Activated naive CD4-positive, alpha-beta T cell treated with anti-CD3 and anti-CD28 coated beads, Interleukin-2, amount 10 ng/mL, durations not matched to agents 7 days and 5 days (primary cell): ENCODE measurements at regions not wholly inside any gene's neighbourhood (a gene's known extent, or its start where the extent isn't known, plus 50 kb on each side); places are given as distances from the start of the nearest gene placed in this dataset.
"Not testable (repeated sequence)": the region's sequence is repeated elsewhere in the genome, so short reads cannot be mapped to it uniquely, and the experiment has no call there.

Source experiments
- CTCF ChIA-PET: fragments of 350-600 bp; sonication (Branson Sonifier 250); formaldehyde crosslinking; loops from one replicate; lab custom pipeline; 2021; ENCODE audit warnings: antibody characterized with exemption; lab: Charles Lee
- DNase-seq: peaks from one replicate; pipeline ENCODE4 v3.0.0-alpha.2; 2020
- H3K27ac Mint-ChIP-seq: one replicate; pipeline ENCODE4 v1.8.0; 2021; ENCODE audit warnings: mild to moderate bottlenecking, moderate library complexity, mixed read lengths
- H3K27me3 Mint-ChIP-seq: one replicate; pipeline ENCODE4 v1.8.0; 2021; ENCODE audit warnings: mild to moderate bottlenecking, mixed read lengths
- H3K36me3 Mint-ChIP-seq: one replicate; pipeline ENCODE4 v1.8.0; 2021; ENCODE audit warnings: mixed read lengths
- H3K4me1 Mint-ChIP-seq: one replicate; pipeline ENCODE4 v1.8.0; 2021; ENCODE audit warnings: mixed read lengths
- H3K4me3 Mint-ChIP-seq: one replicate; pipeline ENCODE4 v1.8.0; 2021; ENCODE audit warnings: mild to moderate bottlenecking, moderate library complexity, mixed read lengths
- H3K9me3 Mint-ChIP-seq: one replicate; pipeline ENCODE4 v1.8.0; 2021; ENCODE audit warnings: mixed read lengths

DNA sequence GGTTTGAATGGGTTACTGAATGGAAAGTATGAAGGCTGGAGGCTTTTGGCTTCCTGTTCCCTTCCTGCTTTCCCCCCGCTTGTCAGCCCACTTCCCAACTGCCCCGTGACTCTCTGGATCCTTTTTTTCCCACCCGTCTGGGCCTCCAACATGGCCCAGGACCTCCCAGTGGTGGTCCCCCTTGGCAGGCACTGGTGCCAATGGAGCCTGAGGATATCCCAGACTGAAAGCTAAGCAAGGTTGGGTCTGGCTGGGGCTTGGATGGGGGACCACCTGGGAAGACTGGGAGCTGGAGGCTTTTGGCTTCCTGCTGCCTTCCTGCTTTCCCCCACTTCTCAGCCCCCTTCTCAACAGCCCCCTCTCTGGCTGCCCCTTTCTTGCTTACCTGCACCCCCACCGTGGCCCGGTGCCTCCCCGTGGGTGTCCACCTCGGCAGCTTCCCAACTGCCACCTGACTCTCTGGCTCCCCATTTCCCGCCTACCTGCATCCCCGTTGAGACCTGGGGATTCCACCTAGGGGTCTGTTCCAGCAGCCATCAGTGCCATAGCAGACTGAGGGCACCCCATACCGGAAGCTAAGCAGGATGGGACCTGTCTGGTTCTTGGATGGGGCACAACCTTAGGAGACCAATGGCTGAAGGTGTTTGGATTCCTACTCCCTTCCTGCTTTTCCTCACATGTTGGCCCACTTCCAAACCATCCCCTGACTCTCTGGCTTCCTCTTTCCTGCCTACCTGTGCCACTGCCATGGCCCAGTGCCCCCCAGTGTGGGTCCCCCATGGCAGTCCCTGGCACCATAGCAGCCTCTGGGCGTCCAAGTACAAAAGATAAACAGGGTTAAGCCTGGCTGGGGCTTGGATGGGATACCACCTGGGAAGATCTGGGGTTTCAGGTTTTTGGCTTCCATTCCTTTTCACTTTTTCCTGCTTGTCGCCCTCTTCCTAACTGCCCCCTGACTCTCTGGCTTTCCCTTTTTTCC lies 2295.3 kb downstream of the TP53TG3F start:
- H3K4me3 Mint-ChIP-seq = no peak overlapping the region
- H3K36me3 Mint-ChIP-seq = no peaks in the 10 kb centered on the region
- no peaks in the 10 kb centered on the region for H3K27me3 Mint-ChIP-seq
- H3K27ac Mint-ChIP-seq = no peak overlapping the region
- peaks cover 27% of the 10 kb centered on the region for H3K9me3 Mint-ChIP-seq
- DNase-seq = no peak
- no peaks in the 10 kb centered on the region for H3K4me1 Mint-ChIP-seq
- CTCF ChIA-PET = no interaction called here

DNA sequence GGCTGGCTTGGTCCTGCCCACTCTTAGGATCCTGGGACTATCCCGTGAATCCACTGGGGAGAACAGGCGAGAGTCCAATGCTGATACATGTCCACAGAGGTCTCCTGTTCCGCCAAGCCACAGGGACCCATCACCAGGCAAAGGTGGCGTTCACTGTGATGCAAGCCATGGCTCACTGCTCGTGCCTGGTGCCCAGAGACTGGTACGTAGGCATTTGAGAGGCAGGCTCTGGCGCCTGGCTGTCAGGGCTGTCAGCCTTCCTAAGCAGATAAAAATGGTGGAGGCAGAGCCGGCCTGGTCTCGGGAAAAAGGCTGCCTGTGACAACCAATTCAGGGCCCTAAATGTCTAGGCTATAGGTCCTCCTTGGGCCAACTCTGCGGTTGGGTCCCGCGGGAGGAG lies 2329.0 kb downstream of the TP53TG3F start:
- peaks cover 56% of the 10 kb centered on the region for H3K9me3 Mint-ChIP-seq
- H3K4me1 Mint-ChIP-seq = no peaks in the 10 kb centered on the region
- CTCF ChIA-PET = no interaction called here
- no peak overlapping the region for H3K4me3 Mint-ChIP-seq
- no peaks in the 10 kb centered on the region for H3K27me3 Mint-ChIP-seq
- DNase-seq = no peak
- H3K27ac Mint-ChIP-seq = no peak overlapping the region
- H3K36me3 Mint-ChIP-seq = no peaks in the 10 kb centered on the region

DNA sequence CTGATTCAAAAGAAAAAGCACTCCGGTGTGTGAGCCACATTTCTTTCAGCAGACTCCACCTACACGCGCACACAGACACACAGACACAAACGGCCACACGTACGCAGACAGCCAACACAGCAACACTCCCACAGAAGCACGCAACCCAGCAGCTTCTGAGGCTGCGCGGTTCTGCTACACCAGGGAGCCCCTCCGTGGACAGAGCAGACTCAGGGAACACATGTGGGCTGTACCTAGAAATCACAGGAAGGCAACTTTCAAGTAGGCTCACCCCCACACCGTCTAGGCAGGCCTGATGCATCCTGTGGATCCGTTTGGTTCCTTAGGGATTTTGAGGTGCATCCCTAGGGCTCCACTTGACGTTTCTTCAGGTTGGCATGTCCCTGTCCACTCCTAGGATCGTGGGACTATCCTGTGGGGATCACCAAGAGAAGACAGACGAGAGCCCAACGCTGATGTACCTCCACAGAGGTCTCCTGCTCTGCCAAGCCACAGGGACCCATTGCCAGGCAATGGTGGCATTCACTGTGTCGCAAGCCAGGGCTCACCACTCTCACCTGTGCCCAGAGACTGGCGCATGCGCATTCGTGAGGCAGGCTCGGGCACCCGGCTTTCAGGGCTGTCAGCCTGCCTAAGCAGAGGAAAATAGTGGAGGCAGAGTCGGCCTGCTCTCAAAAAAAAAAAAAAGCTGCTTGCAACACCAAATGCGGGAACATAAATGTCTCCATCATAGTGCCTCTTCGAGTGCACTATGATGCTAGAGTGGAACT lies 2333.3 kb downstream of the TP53TG3F start:
- Mint-ChIP-seq H3K9me3 (peaks cover 40% of the 10 kb centered on the region), H3K4me3 (no peak overlapping the region), H3K36me3 (no peaks in the 10 kb centered on the region), H3K27ac (no peak overlapping the region), H3K4me1 (no peaks in the 10 kb centered on the region), H3K27me3 (no peaks in the 10 kb centered on the region)
- CTCF ChIA-PET = no interaction called here
- no peak for DNase-seq

DNA sequence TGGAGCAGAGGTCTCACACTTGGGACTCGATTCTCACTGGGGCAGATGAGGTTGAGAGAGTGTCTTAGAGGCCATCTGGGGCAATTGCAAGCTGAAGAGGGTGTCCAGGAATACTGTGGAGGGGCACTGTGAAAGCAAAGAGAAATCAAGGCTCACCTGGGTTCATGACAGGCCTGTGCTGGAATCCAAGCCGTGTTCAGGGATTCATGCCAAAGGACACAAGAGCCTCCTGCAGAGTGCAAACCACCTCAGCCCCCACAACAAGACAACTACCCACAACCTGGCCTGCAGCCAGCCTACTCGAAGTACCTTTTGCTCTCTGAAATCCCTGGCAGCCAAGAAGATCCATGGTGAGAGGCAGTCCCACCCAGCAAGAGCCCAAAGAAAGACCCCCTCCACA lies 2334.2 kb downstream of the TP53TG3F start:
- no peak for DNase-seq
- no peaks in the 10 kb centered on the region for H3K27me3 Mint-ChIP-seq
- H3K27ac Mint-ChIP-seq = no peak overlapping the region
- H3K4me1 Mint-ChIP-seq = no peaks in the 10 kb centered on the region
- CTCF ChIA-PET = no interaction called here
- H3K36me3 Mint-ChIP-seq = no peaks in the 10 kb centered on the region
- no peak overlapping the region for H3K4me3 Mint-ChIP-seq
- peaks cover 41% of the 10 kb centered on the region for H3K9me3 Mint-ChIP-seq

DNA sequence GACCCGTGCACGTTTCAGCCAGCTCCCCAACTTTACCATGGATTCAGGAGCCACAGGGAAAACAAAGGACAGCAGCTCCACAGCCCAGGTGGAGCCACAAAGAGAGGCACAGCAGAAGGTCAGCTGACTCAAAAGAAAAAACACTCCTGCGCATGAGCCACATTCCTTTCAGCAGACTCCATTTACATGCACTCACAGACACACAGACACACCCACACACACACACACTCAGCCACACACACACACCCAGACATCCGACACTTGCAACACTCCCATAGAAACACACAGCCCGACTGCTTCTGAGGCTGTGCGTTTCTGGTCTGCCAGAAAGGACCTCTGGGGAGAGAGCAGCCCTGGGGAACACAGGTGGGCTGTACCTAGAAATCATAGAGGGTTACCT lies 2335.5 kb downstream of the TP53TG3F start:
- Mint-ChIP-seq H3K9me3 (peaks cover 35% of the 10 kb centered on the region), H3K27me3 (no peaks in the 10 kb centered on the region), H3K27ac (no peak overlapping the region), H3K36me3 (no peaks in the 10 kb centered on the region), H3K4me3 (no peak overlapping the region), H3K4me1 (no peaks in the 10 kb centered on the region)
- DNase-seq = no peak
- CTCF ChIA-PET = no interaction called here

DNA sequence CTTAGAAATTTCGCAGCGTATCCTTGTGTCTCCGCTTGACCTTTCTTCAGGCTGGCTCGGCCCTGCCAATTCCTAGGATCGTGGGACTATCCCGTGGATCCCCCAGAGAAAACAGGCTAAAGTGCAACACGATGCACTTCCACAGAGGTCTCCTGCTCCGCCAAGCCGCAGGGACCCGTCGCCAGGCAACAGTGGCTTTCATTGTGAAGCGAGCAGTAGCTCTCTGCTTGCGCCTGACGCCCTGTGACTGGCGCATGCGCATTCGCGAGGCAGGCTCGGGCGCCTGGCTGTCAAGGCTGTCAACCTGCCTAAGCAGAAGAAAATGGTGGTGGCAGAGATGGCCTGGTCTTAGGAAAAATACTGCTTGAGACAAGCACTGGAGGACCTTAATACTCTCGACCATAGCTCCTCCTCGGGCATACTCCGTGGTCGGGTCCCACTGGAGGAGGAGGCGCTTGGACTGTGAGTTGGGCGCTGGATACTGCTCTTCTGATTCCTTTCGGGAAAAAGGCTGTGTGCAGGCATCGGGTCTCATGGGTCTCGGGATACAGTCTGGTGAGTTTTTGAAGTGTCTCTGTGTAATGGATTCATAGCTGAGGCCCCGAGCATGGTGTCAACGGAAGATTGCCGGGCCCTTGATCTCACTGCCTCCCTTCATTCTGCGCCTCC lies 2336.1 kb downstream of the TP53TG3F start:
- no peak for DNase-seq
- no peaks in the 10 kb centered on the region for H3K36me3 Mint-ChIP-seq
- no peak overlapping the region for H3K4me3 Mint-ChIP-seq
- no peaks in the 10 kb centered on the region for H3K27me3 Mint-ChIP-seq
- no peaks in the 10 kb centered on the region for H3K4me1 Mint-ChIP-seq
- CTCF ChIA-PET = no interaction called here
- no peak overlapping the region for H3K27ac Mint-ChIP-seq
- peaks cover 35% of the 10 kb centered on the region for H3K9me3 Mint-ChIP-seq

DNA sequence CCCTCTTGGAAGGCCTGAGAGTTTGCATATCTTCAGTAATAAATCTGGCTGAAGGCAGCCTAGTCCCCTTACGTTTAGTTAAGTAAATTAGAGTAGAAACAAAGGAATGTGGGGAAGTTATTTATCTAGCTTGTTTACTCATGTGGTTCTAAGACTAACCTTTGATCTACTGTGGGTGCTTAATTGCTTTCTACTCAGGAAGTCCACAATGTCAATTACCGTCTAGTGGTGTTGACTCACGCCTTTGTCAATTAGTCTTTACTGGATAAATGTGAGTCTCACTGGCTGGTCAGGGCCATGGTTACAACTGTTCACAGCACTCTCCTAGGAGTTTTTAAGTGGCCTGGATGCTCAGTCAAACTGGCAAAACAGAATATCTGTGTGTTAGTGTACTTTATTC lies 2338.4 kb downstream of the TP53TG3F start:
- CTCF ChIA-PET = no interaction called here
- Mint-ChIP-seq H3K36me3 (no peaks in the 10 kb centered on the region), H3K4me1 (no peaks in the 10 kb centered on the region), H3K27me3 (no peaks in the 10 kb centered on the region), H3K27ac (no peak overlapping the region), H3K9me3 (peaks cover 28% of the 10 kb centered on the region), H3K4me3 (no peak overlapping the region)
- DNase-seq = no peak

DNA sequence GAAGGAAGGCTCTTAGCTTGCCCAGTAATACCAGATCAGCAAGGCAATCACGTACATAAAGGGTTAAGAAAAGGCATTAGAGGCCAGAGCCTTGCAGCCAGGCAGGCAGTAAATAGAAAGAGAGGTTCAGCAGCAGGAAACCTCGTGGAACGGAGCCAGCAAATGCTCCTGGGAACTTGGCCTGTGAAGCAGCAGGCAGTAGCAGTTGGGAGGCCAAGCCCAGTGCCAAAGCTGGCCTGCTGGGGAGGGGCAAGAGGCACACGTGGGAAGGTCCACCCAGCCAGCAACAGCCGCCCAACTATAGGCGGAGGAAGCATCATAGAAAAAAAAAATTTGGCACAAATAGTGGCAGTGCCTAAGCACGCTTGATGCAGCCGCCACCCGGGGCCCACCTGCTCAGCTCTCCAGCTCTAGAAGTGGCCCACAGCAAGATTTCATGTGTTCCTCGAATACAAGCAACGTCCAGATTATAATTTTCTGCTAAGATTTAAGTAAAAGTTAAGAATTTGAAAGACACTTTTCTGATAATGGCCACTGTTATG lies 2339.5 kb downstream of the TP53TG3F start:
- Mint-ChIP-seq H3K27me3 (no peaks in the 10 kb centered on the region), H3K36me3 (no peaks in the 10 kb centered on the region), H3K9me3 (peaks cover 22% of the 10 kb centered on the region), H3K4me1 (no peaks in the 10 kb centered on the region), H3K27ac (no peak overlapping the region), H3K4me3 (no peak overlapping the region)
- CTCF ChIA-PET = no interaction called here
- no peak for DNase-seq

DNA sequence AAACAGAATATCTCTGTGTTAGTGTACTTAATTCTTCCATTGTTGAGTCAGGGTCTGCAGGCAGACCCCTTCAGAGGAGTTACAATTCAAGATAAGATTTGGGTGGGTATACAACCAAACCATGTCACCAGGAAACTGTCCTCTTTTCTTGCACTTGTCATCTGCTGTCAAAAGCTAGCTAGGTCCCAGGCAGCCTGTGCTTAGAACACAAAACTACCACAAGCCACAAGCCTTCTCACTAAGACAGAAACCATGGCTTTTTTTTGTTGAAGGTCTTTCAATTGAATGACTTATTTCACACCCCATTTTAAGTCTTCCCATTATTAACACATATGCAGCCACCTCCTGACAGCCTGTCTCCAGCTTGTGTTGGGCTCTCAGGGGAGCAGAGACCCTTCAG lies 2345.1 kb downstream of the TP53TG3F start:
- H3K4me3 Mint-ChIP-seq, H3K27ac Mint-ChIP-seq, DNase-seq, H3K36me3 Mint-ChIP-seq, H3K27me3 Mint-ChIP-seq, H3K4me1 Mint-ChIP-seq, CTCF ChIA-PET: not testable (repeated sequence)
- H3K9me3 Mint-ChIP-seq = peaks cover 21% of the 10 kb centered on the region

DNA sequence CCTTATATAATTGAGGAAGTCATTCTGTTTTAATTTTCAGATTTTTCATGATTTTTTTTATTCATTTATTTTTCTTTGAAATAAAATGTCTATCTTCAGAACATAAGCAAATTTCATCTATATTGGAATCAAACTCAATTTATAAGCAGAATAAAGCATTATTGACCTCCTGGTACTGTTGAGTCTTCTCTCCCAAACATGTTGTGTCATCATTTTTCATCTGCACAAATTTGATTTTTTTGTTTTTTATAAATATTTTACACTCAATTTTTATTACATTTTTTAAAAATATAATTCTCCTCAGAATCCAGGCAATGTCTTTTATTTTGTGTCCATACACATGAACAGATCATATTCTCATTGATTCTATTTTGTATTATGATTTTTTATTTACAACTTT lies 2363.9 kb downstream of the TP53TG3F start:
- Mint-ChIP-seq H3K27me3 (no peaks in the 10 kb centered on the region), H3K4me1 (no peaks in the 10 kb centered on the region), H3K27ac (no peak overlapping the region), H3K4me3 (no peak overlapping the region), H3K9me3 (peaks cover 23% of the 10 kb centered on the region), H3K36me3 (no peaks in the 10 kb centered on the region)
- CTCF ChIA-PET = no interaction called here
- no peak for DNase-seq

DNA sequence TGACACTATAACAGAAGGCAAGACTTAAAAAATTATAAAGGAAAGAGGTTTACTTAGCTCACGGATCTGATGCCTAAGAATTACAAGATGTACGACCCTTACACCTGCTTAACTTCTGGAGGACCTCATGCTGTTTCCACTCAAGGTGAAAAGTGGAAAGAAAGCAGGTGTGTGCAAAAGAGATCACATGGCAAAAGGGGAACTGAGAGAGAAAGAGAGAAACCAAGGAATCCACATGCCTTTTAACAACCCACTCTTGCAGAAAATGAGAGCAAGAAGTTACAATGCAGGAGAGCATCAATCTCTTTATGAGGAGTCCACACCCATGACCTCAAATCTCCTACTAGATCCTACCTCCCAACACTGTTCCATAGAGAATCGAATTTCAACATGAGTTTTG lies 2382.2 kb downstream of the TP53TG3F start:
- no peak overlapping the region for H3K4me3 Mint-ChIP-seq
- CTCF ChIA-PET = no interaction called here
- no peaks in the 10 kb centered on the region for H3K36me3 Mint-ChIP-seq
- H3K27me3 Mint-ChIP-seq = no peaks in the 10 kb centered on the region
- no peaks in the 10 kb centered on the region for H3K4me1 Mint-ChIP-seq
- H3K27ac Mint-ChIP-seq = no peak overlapping the region
- H3K9me3 Mint-ChIP-seq = peaks cover 28% of the 10 kb centered on the region
- DNase-seq = no peak

DNA sequence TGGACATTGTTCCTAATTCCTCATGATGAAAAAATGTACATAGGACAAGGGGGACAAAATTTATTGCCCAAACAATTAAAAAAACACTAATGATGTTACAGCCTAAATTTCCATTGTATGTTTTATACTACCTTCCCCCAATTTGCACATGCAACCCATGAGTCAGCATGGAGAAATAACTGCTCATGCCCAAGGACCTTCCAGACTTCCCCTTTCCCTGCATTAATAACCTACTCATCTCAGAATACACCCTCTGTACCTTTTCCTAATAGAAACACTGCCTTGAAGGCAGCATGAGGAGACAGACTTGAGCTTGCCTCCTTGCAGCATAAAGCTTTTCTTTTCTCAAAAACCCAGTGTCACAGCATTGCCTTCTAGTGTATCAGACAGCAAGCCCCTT lies 2402.8 kb downstream of the TP53TG3F start:
- CTCF ChIA-PET = no interaction called here
- H3K4me1 Mint-ChIP-seq = no peaks in the 10 kb centered on the region

DNA sequence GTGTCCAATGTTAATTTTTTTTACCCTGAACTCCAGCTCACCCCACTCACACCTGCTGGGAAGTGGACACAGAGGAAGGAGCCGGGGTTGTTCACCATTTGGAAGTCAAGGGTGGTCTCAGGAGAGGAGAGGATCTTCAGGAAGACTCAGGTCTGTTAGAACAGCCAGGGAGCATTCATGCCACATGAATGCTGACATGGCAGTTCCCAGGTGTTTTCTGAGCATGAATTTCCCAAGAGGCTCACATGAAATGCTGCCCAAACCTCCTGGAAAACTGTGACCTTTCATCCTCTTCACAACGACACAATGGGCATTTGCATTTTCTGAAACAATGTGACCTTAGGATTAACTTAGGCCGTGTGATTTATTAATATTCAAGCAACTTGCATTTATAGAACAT lies 2409.2 kb downstream of the TP53TG3F start:
- H3K27me3 Mint-ChIP-seq = no peaks in the 10 kb centered on the region
- peaks cover 27% of the 10 kb centered on the region for H3K9me3 Mint-ChIP-seq
- H3K4me1 Mint-ChIP-seq = no peaks in the 10 kb centered on the region
- no peak overlapping the region for H3K4me3 Mint-ChIP-seq
- no peak for DNase-seq
- no peak overlapping the region for H3K27ac Mint-ChIP-seq
- CTCF ChIA-PET = no interaction called here
- no peaks in the 10 kb centered on the region for H3K36me3 Mint-ChIP-seq

More for the DNA sequence above, 2402.8 kb downstream of the TP53TG3F start:
- Mint-ChIP-seq H3K36me3 (no peaks in the 10 kb centered on the region), H3K27ac (no peak overlapping the region), H3K9me3 (peaks cover 24% of the 10 kb centered on the region), H3K4me3 (no peak overlapping the region), H3K27me3 (no peaks in the 10 kb centered on the region)
- DNase-seq = no peak

DNA sequence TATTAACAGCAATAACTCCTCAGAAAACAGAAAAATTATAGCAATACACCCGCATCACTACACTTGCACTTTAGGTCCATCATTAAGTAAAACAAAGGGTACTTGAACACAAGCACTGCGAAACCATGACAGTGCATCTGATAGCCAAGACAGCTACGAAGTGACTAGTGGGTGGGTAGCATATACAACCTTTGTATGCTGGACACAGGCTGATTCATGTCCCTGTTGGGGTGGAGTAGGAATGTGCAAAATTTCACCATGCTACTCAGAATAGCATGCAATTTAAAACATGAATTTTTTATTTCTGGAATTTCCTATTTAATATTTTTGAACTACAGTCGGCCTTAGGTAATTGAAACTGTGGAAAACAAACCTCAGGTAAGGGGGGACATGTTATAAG lies 2414.1 kb downstream of the TP53TG3F start:
- no peaks in the 10 kb centered on the region for H3K4me1 Mint-ChIP-seq
- no peak overlapping the region for H3K4me3 Mint-ChIP-seq
- no peak for DNase-seq
- H3K27ac Mint-ChIP-seq = no peak overlapping the region
- H3K36me3 Mint-ChIP-seq = no peaks in the 10 kb centered on the region
- CTCF ChIA-PET = no interaction called here
- peaks cover 28% of the 10 kb centered on the region for H3K9me3 Mint-ChIP-seq
- H3K27me3 Mint-ChIP-seq = no peaks in the 10 kb centered on the region
